ENCODE measurements at regions not wholly inside any gene's neighbourhood (a gene's known extent, or its start where the extent isn't known, plus 50 kb on each side); places are given as distances from the start of the nearest gene placed in this dataset.
"Not testable (repeated sequence)": the region's sequence is repeated elsewhere in the genome, so short reads cannot be mapped to it uniquely, and the experiment has no call there.

DNA sequence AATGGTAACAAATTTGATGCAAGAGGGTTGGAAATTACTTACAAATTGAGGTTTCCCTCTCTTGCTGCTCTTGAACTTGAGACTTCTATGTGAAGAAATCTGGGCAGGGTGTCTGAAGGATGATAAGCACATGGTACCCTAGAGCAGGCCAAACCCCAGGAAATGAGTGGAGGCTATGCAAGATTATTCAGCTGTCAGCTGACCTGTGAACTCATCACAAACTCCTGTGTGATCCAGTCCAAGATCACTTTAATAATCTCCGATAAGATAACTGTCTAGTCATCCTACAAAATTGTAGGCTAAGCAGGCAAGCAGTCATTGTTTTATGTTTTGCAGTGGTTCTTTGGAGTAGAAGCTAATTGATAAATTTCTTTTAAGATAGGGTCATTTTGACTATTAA is 213.1 kb downstream of the BTBD3 start:
- DNase-seq = no peak

DNA sequence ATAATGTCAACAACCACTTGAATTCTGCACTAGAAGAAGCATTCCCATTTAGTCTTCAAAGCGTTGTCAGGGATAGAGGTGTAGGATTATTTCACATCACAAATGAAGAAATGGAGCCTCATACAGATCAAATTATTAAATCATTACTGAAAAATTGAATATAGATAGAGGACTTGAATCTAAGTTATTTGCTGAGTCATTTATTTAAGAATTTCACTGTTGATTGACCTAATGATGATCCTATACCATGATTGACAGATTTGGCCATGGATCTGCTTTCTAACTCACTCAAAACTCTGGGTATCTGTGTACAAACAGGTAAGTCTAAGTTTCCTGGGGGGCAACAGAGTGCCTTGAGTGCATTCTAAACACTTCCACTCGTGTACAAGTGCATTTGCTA is 215.9 kb downstream of the BTBD3 start:
- no peak for DNase-seq

DNA sequence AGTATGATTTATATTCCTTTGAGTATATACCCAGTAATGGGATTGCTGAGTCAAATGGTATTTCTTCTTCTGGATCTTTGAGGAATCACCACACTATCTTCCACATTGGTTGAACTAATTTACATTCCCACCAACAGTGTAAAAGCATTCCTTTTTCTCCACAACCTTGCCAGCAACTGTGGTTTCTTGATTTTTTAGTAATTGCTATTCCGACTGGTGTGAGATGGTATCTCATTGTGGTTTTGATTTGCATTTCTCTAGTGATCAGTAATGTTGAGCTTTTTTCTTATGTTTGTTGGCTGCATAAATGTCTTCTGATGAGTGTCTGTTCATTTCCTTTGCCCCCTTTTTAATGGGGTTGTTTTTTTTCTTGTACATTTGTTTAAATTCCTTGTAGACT is 228.3 kb downstream of the BTBD3 start:
- DNase-seq = not testable (repeated sequence)

DNA sequence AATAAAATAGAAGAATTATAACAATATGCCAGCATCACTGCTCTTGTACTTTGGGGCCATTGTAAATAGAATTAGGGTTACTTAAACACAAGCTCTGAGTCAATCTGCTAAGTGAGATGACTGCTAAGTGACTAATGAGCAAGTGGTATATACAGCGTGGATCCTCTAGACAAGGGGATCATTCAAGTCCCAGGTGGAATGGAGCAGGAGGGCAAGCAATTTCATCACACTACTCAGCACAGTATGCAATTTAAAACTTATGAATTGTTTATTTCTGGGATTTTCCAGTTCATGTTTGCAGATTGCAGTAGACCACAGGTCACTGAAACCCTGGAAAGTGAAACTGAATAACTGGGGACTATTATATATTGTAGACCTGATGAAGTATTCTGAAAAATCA is 235.3 kb downstream of the BTBD3 start:
- no peak for DNase-seq

DNA sequence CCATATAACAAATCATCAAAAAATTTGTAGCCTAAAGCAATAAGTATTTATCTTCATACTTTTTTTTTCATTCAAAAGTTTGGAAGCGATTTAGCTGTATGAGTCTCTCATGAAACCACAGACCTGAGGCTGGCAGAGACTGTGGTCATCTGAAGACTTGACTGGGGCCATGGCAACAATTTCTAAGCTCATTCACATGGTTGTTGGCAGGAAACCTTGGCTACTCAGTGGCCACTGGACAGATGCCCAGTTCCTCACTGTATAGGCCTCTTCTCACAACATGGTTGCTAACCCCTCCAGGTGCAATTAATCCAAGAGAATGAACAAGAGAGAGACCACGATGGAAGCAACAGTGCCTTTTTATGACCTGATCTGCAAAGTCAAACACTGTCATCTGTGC is 235.9 kb downstream of the BTBD3 start:
- DNase-seq = no peak

DNA sequence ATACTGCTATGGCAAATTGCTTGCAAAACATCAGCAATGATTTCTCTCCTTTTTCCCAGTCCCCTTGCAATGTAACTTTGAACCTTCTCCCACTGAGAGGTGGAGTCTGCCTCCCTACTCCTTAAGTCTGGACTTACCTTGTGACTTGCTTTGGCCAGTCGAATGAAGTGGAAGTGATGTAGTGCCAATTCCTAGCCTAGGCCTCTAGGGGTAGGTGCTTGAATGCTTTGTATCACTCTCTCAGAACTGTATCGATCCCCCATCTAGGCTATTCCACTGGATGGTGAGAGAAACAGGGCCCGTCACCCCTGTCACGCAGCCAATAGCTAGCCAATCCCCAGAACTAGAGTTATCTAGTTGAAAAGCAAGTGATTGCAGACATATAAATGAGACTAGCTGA is 238.6 kb downstream of the BTBD3 start:
- DNase-seq = no peak

DNA sequence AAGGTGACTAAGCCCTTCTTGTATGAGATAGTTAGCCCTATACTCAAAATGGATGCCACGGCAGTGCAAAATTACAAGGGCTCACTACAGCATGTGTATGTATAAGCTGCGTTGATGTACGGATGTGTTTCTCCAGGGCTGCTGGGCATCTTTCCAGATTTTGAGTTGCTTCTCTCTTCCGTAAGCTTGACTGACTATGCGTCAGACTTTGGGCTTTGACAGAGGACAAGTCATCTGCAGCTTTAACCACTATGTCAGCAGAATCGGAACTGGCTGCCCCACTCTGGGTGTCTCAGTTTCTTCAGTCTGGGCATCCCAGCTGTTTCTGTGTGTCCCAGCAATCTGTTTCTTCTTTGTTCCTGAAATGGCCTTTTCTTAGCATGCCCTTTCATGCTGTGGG is 241.6 kb downstream of the BTBD3 start:
- no peak for DNase-seq

DNA sequence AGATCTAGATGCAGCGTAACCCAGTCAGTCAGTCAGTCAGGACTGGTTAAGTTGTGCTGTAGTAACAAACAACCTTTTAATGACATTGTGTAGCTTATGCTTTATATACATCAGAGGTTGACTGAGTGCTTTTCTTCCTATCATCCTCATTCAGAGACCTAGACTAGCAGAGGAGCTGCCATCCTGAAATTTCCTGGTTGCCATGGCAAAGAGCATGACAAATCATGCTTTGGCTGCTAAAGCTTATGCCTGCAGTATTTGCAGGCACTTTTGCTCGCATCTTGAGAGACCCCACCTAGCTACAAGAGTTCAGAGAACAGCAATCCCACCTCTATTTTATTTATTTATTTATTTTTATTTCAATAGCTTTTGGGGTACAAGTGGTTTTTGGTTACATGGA is 244.0 kb downstream of the BTBD3 start:
- DNase-seq = no peak

DNA sequence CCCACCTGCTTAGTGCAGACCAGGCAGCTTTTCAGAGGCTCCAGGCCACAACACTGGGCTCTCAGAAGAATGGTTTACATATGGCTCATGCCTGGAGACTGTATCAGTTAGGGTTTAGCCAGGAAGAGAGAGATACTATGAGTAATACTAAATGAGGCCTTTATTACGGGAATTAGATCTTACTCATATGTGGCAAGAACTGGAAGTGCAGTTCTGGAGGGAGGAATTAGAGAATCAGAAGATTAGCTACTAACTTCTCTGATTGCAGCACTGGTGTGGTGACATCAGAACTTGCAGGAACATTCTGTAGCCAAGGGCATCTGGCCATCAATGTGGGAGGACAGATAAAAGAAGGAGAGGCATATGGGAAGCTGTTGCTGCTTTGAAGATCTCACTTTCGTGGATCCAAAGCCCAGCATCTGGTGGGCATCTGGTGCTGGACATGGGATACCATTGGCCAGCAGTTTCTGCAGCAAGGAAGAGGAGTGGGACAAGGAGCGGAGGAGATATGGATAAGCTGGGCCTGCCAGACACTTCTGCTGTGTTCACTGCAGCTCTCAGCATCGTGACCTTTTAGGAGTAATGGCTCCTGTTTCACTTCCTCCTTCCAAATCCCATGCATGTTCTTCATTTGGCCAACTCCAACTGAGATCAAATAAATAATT is 248.5 kb downstream of the BTBD3 start:
- DNase-seq = peak; percentile 28

DNA sequence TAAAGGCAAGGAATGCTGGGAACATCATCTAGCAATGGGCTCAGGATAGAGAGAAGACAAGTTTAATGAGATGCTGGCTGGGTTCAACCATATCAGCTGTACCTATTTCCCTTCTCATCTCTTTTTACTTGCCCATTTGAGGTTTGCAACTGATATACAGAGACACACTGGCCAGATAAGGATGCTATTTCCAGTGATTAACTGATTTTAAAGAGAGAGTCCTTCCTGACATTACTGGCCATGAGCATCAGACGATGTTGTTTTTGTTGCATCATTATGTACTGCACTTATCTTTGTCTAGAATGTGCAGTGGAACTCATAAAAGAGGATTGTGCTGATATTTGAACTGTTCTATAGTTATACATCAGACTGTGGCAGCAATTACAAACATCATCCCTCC is 252.7 kb downstream of the BTBD3 start:
- no peak for DNase-seq

DNA sequence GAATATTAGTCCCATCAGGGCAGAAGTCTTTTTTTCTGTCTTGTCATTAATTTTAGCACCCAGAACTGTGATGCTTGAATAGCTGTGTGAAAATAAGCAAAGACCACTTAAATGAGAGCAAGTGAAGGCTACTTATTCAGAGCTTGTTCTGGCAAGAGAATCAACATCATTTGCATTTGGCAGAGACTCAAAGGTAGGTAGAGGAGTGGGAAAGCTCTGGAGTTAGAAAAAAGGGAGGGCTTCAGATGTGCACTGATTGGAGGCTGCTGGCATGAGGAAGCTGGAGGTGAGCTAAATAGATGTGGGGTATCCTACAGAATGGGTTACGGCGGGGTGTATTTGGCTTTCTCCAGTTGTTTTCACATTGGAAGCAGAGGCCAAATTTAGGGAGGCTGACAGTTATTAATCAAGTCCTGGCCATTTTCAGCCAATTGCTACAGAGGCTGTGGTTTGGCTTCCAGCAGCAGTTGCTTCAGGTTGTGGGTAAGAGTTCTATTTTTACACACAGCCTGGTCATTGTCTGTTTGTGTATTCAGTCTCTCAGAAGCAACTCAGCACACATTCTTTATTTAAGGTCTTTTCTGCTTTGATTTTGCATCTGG is 254.3 kb downstream of the BTBD3 start:
- DNase-seq = peak; percentile 30

DNA sequence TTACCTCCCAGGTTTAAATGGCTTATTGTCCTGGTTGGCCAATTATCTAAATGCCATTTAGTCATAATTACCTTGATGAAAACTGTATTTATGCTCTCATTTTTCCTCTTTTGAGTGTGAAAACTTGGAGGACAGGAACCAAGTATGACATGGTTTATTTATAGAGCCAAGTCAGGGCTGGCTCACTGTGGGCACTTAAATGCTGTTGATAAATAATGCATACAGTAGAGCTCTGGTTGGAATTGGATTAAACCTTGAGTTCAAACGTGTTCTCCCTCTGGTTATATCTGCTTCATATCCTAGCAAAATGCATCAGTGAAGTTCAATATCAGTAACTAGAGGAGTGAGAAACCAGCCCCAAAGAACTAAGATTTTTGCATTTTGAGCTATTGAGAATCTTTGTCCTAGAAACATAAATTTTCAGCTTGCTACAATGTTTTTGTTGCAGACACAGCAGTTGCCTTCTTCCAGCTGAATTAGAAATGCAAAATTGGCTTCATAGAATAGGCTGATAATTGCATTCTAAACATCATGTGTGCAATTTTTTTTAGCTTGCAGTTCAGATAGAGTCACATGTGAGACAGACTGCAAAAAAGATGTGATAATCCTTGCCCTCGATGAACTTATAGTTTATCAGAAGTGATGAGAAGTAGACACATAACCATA is 255.8 kb downstream of the BTBD3 start:
- no peak for DNase-seq

DNA sequence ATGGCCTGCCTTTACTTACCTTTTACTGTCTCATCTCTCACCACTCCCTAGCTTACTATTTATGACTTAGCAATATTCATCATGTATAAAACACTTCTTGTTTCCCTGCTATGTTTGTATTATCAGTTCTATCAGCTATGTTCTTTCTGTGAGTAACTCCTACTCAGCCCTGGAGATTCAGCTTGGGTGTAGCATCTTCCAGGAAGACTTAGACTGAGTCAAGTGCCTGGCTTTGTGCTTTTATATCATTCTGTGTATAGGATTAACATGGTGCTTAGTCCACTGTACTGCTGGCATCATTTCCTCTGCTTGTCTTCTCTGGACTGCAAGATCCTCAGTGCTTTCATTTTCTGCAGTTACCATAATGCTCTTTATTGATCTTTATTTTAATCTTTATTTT is 257.8 kb downstream of the BTBD3 start:
- no peak for DNase-seq

DNA sequence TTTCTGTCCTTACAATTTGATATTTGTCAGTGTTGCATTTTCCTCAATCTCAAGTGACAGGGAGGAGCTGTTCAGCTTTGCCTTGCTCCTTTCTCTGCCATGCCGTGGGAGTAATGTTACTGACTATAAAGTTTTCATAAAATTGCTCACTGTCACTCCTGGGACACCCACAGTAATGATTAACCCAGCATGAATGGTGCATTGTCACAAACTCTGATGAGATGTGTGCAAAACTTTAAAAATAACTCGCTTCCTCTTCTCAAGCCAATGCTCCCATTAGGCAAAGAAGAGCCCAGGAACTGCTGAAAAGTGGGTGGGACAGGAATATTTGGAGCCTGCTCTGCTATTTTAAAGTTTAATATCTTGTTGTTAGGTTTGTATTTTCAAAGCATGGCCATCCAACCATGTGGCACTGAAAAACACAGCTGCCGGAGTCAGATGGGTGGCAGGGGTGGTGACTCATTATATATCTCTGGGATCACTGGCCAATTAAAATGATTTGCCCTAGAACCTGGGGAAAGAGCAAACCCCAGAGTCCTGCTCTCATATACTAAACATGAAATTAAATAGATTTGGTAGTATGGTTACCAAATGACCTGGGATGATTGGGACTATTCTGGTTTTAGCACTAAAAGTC is 260.1 kb downstream of the BTBD3 start:
- no peak for DNase-seq

DNA sequence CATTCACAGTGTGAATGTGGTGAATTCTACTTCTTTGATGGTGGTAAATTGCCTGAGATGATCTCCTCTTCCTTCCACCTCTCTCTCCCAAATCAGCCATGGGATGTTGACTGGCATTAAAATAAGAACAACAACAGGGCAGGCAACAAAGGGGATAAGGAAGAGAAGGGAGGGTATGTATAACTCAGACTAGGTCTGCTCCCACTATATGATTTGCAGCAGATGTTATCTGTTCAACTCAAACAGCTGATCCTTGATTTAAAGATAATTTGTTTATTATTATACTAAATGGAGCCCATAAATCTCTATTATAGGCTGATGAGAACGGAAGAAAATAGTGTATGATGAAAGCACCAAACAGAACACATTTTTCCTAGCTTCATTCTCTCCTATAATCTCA is 262.0 kb downstream of the BTBD3 start:
- no peak for DNase-seq

DNA sequence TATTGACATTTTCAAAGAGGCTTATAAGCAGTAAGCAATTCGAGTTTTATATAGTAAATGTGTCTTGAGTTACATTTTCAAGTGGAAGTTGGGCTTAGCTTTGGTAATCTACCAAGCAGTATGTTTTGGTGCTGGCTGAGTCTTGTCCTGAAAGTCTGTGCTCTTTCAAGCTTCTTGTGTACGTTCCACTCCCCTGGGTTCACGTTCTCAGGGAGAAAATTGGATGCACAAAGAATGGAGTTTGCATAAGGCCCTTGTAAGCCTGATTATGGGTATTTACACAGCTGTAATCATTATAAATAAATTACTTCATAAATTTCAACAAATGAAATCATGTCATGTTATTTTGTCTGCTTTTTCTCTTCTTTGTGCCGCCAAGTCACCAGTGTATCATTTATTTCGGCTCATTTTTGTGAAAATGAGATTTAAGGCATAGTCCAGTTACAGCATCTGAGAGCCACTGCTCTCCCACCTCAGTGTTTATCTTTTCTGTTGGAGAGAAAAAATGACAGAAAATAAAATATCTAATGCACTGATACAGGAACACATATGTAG is 262.5 kb downstream of the BTBD3 start:
- DNase-seq = no peak

DNA sequence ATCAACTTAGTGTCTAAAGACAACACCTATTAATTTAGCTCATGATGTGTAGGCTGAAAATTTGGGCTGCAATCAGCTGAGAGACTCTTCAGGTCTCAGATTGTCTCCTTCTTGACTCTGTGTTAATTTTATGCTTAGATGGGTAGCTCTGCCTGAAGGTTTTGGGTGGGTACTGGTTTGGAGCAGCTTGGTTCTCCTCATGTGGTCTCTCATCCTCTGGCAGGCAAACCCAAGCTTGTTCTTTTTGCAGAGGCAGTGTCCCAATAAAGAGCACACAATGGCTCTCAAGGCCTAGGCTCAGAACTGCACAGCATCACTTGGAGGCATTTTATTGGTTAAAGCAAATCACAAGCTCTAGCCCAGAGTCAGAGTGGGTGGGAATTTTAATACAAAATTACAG is 280.6 kb downstream of the BTBD3 start:
- no peak for DNase-seq

DNA sequence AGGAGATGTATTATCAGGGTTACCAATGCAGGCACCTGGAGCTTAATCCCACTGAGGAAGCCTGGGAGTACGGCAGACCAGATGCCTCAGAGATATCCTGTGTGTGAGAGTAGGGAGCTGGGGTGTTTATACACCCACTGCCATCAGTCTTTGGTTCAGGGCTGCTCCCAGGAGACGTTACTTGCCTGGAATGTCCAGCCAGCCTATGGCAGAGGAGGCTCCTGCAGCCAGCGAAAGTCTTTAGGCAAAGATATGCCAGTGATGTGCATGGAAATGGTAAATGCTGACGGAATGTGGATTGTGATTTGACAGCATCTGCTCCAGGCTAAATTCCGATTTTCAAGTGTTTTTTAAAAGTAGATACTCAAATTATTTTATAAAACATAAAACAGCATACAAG is 282.0 kb downstream of the BTBD3 start:
- no peak for DNase-seq

DNA sequence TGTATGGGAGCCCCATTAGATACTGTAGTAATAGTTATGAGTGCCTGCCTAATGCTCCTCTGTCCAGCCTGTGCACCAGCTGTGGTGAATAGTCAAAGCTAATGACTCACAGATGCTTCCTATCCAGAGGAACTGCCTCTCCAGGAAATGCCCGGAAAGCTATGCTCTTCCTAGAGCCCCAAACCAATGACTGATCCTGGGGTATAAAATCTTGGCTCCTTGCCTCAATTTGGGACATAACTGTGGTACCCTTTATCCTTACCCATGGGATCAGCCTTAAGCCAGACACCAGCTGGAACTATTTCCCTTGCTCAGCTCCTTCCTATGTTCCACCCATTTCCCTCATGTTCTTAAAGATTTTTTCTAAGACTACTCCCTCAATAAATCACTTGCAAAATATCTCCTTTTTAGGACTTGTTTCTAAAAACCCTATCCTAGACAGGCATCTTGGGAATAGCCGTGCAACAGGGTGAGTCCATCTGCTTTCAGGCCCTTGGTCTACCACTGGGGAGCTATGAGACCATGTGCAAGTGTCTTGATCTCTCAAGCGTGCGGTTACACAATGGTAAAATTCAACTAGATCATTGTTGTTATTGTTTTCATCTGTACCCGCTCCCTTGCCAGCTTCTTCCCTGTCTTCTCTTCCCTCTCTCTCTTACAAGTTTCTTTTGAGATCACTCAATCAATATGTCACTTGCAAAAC is 283.7 kb downstream of the BTBD3 start:
- DNase-seq = peak; percentile 33

DNA sequence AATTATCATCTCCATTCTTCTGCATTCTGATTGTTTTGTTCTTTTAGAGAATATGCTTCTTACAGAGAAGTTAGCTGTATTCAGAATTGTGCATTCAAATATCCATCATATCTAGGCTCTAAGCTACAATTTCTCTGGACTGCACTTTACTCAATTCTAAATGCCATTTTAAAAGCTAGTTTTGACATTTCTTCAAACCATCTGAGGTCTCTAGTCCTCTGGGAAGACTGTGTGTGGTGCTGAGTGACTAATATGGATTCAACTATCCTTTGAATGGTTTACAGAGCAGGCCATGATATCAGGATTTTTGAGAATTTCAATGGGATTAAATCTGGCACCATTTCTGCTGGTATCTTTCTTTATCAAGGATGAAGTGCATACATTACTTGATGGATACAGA is 285.7 kb downstream of the BTBD3 start:
- DNase-seq = no peak

DNA sequence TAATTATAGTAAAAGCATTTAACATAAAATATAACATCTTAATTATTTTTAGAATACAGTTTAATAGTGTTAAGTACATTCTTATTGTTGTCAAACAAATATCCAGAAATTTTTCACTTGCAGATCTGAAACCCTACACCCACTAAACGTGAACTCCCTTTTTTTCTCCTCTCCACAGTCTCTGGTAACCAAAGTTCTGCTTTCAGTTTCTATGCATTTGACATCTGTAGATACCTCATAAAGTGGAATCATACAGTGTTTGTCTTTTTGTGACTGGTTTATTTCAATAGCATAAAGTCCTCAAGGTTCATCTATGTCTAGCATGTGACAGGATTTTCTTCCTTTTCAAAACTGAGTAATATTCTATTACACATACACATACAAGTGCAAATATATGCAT is 286.3 kb downstream of the BTBD3 start:
- no peak for DNase-seq

DNA sequence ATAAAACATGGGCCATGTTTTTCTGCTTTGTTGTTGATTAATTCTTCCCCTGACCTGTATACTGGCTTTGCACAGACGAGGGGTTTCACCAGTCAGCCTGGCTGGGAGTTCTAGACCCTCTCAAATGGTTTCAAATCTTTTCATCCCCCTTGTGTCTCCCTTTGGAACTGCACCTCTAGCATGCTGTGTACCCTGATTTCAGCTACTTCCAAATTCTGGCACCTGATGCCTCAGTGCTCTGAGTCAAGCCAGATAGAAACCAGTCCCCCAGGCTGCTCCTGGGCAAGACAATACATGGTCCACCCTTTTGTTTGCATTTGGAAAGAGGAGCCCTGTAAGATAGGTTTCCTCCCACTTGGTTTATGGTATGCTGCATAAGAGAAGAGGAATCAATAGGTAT is 290.2 kb downstream of the BTBD3 start:
- no peak for DNase-seq

DNA sequence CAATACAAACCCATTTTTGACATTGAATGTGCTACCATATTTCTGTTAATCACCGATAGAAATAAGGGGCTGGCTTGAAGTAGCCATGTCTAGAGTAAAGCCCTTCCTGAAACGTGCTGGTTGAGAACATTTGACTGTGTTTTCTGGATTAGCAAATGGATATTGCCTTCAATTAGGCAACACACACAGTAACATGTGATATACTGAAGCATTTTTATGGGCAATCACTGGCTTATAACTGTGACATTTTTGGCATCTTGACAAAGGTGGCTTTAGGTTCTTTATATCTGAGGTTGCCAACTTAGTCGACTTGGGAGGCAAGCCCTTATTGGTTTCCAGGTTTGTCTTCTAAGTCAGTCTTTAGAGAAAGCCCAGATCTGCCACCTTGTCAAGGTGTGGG is 292.9 kb downstream of the BTBD3 start:
- DNase-seq = no peak
